ENCODE measurements at regions not wholly inside any gene's neighbourhood (a gene's known extent, or its start where the extent isn't known, plus 50 kb on each side); places are given as distances from the start of the nearest gene placed in this dataset.

DNA sequence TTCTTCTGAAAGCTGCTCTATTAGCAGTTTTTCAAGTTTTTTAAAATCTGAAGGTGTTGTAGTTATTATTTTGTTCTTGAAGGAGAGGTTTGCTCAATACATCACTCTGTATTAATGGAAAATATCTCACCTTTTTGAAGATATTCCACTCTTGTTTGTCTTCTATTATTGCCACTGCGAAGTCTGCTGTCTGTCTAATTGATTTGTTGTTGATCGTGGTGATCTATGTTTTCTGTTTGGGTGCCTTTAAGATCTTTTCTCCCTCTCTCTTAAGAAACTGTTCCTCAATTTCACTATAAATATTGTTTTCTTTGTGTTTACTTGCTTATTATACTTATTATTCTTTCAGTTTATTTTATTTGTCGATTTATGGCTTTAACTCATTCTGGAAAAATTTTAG lies 64.9 kb upstream of the FZD8 start:
- DNase-seq (ENCODE audit: low read depth, low spot score) = no peak

DNA sequence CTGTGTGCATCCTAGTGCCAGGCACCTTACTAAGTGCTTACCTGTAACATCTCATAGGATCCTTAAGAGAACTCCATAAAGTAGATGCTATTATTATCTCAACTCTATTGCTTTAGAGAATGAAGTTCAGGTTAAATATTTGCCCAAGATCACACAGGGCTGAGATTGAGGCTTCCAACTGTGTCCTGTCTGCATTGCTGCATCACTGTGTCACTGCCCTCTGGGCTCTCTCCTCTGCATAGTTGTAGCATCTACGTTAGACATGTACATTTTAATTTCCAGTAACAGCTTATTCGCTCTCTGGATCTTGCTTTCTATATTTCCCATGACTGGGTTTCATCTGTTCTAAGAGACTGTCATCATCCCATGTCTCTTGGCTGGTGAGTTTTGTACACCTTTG lies 63.6 kb upstream of the FZD8 start:
- no peak for DNase-seq (ENCODE audit: low read depth, low spot score)

DNA sequence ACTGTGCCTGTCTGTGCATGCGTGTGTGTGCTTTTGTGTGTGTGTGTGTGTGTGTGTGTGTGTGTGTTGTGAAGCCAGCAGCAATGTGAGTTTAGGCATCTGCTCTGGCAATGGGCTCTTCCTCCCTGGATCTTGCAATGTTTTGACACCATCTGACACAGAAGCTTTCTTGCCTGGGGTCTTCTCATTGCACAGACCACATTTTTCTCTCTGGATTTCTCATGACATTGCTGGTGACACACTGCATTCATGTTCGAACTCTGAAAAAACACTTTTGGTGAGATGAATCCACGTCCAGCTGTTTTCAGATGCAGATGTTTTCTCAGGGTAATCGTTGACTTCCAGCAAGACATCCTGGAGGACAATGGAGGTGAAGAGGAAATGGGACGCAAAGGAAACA lies 63.0 kb upstream of the FZD8 start:
- no peak for DNase-seq (ENCODE audit: low read depth, low spot score)

DNA sequence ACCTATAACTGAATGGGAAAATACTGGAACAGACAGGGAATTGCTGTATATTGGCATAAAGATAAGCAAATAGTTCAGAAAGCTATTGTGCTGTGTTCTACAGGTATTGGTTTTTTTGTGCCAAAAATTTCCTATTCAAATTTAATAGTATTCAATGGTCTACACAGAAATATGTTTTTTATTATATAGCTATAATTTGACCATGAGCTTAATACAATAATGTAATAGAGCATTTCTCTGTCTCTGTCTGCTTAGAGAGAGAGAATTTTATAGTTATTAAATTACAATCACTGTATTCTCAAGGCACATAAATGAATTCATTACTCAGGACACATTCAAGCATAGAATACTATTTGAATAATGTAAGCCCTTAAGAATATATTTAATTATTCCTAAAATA lies 62.3 kb upstream of the FZD8 start:
- no peak for DNase-seq (ENCODE audit: low read depth, low spot score)

DNA sequence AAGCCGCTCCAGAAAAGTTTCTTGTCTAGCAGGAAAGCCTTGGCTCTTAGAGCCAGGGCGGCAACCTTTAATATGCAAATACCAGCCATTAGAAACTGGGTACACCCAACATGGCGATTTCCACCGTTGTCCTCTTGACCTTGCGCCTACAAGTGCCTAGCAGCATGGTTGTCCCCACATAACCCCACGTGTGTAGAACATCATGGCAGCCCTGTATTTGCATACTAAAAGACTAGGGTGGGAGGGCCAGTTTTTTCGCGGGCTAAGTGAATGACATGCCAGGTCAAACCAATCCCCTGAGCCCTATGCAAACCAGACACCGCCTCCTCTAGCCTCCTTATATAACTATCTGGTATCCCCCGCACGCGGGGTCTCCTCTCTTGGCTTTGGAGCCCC lies 58.4 kb upstream of the FZD8 start:
- DNase-seq (ENCODE audit: low read depth, low spot score) = peak; percentile 54

DNA sequence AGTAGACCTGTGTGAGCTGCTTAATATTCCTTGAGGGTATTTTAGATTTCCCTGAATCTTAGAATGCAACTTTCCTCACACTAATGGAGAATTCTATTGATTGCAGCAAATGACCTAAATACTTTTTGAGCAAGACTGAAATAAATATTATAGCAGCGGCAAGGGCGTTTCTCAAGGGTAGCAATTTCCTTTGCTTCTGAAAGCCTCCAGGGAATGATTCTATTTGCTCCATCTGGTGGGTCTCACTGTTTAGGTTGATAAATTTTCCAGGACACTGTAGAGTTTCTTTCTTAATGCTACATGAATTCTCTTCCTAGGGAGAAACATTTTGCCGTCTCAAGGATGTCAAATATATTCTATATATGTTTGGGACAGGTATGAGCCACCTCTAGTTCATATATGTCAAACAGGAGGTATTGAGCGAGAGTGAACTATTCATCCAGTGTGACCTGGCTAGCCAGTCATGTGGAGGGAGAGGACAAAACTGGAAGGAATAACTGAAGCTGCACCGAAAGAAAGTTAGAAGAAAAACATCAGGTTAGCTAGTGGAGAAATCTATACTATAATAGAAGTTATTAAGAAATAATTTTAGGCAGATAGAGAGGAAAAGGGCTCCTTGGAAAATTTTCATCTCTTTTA lies 57.9 kb upstream of the FZD8 start:
- DNase-seq (ENCODE audit: low read depth, low spot score) = no peak

DNA sequence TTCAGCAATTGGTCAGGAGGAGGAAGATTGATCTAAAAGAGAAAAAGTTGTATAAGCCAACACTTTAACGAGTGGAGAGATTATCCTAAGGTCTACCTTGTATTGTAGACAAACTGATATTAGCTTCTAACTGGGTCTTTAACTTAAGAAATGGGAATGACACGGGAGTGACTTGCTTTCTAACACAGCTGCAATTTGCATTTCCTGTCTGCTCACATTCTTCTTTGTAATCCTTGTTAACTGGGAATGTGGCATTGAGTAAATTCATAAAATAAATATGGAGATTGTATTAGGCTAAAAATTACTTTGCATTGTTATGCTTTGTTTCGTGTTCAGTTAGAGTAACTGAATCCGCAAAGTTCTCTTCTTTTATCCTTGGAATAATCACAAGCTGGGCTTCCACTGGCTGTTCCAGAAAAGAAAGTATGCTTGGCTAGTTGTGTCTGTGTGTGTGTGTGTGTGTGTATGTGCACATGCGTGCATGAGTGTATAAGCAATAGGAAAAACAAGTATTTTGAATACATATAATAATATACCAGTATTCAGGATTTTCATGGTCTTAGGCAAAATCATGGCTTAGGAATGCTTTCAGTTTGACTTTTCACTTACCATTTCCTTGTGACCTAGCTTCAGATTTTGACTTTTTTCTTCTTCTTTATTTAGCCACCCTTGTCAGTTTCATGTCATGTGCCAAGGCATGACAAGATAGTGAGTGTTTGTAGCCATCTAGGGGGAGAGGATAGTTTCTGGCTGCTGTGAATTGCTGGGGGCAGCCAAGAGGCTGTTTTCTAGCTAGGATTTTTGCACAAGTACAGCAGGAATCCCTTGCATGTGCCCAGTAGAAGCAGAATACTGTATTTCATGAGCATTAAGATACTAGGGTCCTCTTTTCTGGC lies 54.5 kb upstream of the FZD8 start:
- DNase-seq (ENCODE audit: low read depth, low spot score) = no peak

DNA sequence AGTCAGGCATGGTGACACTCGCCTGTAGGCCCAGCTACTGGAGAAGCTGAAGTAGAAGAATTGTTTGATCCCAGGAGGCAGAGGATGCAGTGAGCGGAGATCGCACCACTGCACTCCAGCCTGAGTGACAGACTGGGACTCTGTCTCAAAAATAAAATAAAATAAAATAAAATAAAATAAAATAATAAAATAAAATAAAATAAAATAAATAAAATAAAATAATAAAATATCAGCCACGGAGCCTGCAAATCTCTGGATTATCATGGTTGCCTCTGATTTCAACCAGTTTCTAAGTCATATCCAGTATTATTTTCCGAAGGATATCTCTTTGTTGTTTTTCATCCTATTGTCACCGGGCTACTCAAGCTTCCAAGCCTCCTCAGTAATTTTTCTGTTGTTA lies 51.7 kb upstream of the FZD8 start:
- no peak for DNase-seq (ENCODE audit: low read depth, low spot score)

Data from iPS DF 19.7 (cell line).